NOMO-1 treated with dmso at 0.1 percent for 144 hours (cell line): ENCODE measurements at regions not wholly inside any gene's neighbourhood (a gene's known extent, or its start where the extent isn't known, plus 50 kb on each side); places are given as distances from the start of the nearest gene placed in this dataset.
"Not testable (repeated sequence)": the region's sequence is repeated elsewhere in the genome, so short reads cannot be mapped to it uniquely, and the experiment has no call there.

Source experiments
- DNase-seq: peaks from one replicate; lab custom pipeline; 2025; ENCODE audit not compliant: unreplicated experiment; lab: John Stamatoyannopoulos, UW

GRCh38 chr2:226580403-226580802, 219.2 kb downstream of the IRS1 start:
- DNase-seq: no peak

DNA sequence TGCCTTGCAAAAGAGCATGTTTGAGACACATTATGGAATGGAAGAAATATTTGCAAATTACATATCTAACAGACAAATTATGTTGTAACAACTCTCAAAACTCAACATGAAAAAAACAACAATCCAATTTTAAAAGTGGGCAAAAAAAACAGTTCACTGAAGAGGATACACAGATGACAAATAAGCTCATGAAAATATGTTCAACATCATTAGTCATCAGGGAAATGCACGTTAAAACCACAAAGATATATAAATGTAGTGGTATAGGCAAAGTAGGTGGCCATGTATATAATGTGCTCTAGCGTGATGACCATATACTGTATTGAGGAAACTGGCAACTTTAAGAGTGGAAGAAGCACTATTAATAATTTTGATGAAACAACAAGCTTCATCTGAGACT, 220.1 kb downstream of the IRS1 start:
- DNase-seq: no peak

DNA sequence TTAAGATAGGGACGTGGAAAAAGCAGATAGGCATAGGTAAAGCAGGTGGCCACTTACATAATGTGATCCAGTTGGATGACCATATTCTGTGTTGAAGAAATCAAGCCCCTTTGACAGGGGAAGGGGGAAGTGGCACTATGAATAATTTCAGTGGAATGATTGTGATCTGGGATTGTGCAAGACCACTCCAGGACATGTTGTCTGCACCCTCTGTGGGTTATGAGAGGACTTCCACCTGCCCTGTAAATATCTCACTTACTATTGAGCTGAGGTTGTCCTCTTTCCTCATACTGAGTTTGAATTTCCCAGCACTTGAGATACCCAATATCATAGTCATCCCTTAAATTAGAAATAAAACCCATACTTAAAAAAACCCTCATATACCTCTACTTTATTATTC, 220.7 kb downstream of the IRS1 start:
- no peak for DNase-seq

DNA sequence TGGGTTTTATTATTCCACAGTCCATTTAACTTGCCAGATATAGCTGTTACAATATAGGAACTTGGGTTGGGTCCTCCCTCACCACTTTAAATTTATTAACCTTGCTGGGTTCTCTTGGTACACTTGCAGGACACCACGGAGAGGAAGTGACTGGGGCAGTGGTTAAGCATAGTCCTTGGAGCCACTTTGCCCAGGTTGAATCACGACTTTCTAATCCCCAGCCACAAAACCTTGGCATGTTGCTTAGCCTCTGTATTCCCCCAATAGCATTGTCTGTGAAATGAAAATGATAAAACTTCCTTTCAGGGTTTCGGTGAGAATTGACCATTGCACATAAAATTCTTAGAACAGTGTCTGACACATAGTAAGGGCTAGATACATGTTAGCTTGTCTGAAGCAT, 221.2 kb downstream of the IRS1 start:
- DNase-seq: no peak

GRCh38 chr2:226575928-226576327, 223.7 kb downstream of the IRS1 start:
- no peak for DNase-seq

DNA sequence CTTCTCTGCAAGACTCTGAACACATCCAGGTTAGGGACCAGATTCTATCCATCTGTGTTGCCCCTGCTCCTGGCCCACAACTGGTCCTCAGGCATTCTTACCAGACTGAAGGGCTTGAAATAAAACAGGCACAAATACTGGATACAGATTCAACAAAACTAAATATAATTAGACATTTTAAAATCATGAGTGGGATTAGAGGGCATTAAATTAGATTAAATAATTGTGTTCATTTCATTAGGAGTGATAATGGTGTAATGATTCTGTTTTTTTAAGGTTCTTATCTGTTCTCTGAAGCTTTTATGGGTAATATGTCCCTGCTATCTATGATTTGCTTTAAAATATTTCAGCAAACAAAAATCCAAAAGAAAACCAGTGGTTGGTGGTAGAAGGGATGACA, 226.5 kb downstream of the IRS1 start:
- DNase-seq: no peak

DNA sequence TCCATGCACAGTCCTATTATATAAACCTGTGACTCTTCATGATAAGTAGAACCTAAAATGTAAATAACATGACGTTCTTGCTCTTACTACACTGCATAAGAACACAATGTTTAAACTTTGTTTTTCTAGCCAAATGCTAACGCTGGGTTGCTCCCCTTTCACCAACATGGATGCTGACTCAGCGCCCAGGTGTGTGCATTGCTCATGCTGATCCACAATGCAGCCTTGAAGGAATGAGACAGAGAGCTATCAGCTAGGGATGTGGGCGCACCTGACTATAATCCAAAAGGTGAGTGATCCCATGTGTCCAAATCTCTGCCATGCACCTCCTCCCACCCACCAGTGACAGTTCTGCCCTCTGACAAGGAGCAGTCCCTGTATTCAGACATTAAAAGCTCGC, 235.0 kb downstream of the IRS1 start:
- no peak for DNase-seq

DNA sequence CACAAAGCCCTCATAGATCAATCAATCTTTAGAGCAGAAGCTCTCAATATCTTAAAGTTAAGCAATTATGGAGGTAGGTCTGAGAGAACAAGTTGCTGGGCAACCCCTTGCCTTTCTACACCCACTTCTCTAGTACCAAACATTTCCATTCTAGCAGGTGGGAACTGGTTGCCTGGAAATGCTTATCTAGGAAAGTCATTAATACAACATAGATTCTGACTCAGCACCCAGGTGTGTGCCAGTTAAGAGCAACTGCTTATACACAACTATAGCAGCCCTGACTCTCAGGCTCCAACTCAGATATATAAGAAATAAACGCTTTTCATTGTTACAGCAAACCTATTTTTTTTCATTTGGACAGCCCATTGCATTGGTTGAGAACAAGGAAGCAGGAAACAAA, 237.7 kb downstream of the IRS1 start:
- no peak for DNase-seq

DNA sequence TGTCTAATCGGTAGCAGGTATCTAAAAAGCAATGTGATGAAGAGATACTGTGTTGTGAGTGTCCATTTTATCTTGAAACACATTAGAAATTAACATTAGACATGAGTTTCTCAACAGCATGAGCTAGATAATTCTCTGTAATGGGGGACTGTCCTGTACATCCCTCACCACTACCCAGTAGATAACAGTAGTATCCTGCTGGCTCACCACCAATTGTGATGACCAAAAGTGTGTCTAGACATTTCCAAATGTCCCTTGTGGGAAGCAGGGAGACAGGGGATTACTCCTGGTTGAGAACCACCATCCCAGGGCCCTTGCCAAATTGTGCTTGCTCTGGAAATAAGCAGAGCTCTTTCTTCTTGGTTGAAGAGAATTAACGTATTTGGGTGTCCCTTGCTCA, 239.3 kb downstream of the IRS1 start:
- no peak for DNase-seq

DNA sequence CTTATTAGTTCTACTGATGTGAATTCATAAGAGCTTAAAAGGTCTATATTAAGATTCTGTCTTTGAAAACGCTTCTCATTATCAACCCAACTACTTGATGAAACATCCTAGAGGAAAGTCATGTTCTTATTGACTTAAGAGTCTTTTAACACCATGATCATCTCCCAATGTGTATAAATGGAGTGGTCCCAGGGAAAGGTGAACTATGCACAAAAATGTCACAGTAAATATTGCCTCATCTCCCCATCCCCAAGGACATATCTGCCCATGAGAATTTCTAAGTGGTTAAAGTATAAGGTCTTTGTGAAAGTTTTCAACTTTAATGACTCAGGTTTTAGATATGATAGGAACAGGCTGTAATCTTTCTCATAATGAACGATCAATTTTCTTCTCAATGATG, 240.1 kb downstream of the IRS1 start:
- no peak for DNase-seq

DNA sequence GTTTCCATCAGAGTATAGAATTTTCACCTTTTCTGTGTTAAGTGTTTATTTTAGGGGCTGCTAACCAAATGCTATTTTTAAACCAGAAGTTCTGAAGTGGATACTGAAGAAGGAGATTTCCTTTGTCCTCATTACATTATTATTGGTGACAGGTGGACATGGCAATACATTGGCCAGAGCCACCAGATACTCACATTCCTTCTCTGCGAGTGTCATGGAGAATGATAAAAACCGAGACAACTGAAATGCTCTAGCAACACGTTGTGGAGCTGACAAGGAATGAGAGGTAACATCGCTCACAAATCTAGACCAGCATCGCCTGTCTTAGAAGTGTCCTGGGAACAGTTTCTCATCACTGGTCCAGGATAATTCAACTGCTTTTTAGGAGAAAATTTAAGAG, 241.2 kb downstream of the IRS1 start:
- no peak for DNase-seq

GRCh38 chr2:226556050-226556449, 243.6 kb downstream of the IRS1 start:
- no peak for DNase-seq

- DNase-seq: no peak
These were observed 244.9 kb downstream of the IRS1 start for GRCh38 chr2:226554701-226555100.

- DNase-seq: no peak
These were observed 246.3 kb downstream of the IRS1 start for GRCh38 chr2:226553333-226553732.

- no peak for DNase-seq
These were observed 246.9 kb downstream of the IRS1 start for GRCh38 chr2:226552571-226553285.

DNA sequence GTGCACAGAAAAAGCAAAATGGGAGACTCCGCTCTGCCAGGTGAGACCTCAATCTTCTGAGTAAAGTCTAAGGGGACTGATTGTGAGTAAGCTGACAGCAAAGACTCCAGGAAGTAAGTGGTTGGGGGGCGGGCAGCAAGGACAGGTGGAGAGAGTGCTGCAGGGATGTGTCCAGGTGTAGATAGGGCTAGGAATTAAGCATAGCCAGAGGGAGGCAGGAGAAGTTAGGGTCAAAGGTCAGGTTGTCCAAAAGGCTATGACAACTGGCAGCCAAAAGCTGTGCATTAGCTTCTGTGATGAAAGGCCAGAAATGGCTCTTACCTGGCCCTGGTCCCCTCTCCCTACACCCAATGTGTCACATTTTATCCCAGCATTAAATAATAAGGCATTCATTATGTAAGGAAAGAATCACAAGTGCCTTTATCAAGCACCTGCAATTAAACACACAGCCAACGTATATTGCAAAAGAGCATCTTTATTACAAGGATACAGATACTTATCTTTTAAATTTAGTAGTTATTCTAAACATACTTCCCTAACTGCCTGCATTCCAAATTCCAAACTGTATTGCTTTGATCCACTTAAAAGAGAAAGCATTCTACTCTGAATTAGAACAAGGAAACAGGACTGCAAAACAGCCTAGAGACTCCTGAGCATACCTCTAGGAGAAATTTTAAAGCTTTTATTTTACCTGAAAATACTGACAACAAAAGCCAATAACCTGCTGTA, 247.9 kb downstream of the IRS1 start:
- DNase-seq: no peak

GRCh38 chr2:226550801-226551200, 248.8 kb downstream of the IRS1 start:
- no peak for DNase-seq

DNA sequence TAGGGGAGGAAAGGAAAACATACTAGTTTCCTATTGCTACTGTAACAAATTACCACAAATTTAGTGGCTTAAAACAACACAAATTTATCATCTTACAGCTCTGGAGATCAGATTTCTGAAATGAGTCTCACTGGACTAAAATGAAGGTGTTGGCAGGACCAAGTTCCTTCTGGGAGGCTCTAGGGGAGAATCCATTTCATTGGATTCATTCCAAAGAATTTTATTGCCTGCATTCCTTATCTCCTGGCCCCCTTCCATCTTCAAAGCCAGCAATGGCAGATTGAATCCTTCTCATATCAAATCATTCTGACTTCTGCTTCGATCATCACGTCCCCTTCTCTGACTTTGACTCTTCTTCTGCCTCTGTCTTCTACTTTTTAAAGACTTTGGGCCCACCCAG, 250.9 kb downstream of the IRS1 start:
- no peak for DNase-seq

DNA sequence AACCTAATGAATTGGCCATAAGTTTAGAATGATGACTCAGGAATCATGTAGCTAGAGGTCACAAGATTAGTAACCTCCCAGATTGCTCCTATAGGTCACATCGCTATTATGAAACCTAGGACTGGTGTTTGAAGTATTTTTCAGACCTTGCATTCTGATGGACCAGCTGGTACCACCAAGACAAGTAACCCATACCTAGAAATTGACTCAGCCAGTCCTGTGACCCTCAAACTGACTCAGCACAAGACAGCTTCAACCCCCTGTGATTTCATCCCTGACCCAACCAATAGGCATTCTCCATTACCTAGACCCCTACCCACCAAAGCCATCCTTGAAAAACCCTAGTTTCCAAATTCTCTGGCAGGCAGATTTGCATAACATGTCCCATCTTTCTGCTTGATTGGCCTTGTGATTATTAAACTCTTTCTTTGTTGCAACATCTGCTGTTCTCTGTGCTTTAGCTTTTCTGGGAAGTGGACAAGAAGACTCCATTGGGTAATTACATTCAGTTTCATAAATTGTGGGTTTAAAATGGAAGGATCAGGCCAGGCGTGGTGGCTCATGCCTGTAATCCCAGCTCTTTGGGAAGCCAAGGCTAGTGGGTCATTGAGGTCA, 254.9 kb downstream of the IRS1 start:
- DNase-seq: no peak

DNA sequence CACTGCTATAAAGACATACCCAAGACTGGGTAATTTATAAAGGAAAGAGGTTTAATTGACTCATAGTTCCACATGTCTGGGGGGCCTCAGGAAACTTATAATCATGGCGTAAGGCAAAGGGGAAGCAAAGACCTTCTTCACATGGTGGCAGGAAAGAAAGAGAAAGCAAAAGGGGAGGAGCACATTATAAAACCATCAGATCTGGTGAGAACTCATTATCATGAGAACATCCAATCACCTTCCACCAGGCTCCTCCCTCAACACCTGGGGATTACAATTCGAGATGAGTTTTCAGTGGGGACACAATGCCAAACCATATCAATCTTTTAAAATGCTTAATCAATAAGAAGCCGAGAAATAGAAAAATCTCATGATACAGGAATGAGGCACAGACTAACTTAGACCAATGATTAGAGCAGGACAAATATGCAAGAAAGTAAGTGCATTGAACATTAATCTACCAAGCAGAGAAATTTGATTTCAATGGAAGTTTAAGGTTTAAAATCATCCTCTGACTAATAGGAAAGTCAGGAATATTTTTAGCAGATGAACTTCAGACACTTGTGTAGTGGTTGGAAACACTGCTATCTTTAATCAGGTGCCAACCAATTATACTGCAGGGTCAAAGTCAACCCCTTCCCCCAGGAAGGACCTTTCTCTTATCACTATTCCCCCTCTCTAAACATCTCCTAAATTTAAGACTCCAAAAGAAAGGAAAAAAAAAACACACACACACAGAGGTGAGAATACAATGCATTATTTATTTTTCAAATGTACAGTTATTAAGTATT, 259.2 kb downstream of the IRS1 start:
- no peak for DNase-seq

DNA sequence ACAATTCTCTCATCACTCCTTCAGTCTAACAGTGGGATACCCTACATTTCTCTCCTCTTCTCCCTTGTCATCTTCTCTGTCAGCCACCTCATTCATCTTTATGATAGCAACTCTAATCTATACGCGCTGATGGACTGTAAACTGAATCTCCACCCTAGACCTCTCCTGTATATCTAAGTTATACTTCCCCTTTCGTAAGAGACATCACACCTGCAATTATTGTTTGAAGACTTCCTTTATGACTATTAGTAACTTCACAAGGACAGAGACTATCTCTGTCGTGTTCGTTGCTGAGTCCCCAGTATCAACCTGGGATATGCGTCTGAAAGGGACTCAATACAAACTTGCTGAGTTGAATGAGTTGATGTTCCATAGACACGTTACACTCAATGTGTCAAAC, 263.2 kb downstream of the IRS1 start:
- DNase-seq: no peak

- not testable (repeated sequence) for DNase-seq
These were observed 266.6 kb downstream of the IRS1 start for GRCh38 chr2:226532976-226533375.
